ENCODE measurements at regions not wholly inside any gene's neighbourhood (a gene's known extent, or its start where the extent isn't known, plus 50 kb on each side); places are given as distances from the start of the nearest gene placed in this dataset.
"Not testable (repeated sequence)": the region's sequence is repeated elsewhere in the genome, so short reads cannot be mapped to it uniquely, and the experiment has no call there.

DNA sequence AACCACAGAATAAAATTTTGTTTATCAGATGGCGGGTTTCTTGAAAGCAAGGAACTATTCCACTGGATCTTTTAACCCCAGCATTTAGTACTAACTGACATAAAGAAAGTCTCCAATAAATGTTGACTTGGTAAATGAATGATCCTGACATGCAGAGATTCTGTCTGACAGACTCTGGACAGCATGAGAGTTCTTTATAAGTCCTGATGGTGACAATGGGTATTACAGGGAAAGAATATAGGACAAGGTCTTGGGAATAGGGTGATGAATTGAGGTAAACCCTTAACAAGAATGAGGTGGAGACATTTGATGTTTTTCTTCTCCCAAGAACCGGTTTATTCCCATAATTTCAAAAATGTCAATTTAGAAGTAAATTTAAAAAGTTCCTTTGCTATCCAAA, 453.9 kb downstream of the TUSC1 start:
- Histone ChIP-seq H3K27me3 (ENCODE audit: control insufficient read depth, insufficient read depth, low read length) (no peaks in the 10 kb centered on the region), H3K36me3 (ENCODE audit: control insufficient read depth, insufficient read depth, low read length) (no peaks in the 10 kb centered on the region), H3K4me1 (ENCODE audit: control insufficient read depth, insufficient read depth, low read length) (no peaks in the 10 kb centered on the region), H3K9me3 (ENCODE audit: control insufficient read depth, insufficient read depth, low read depth, low read length) (peaks cover 14% of the 10 kb centered on the region), H3K9ac (ENCODE audit: low read length) (no peak overlapping the region), H3K27ac (ENCODE audit: low read depth, low read length) (no peak overlapping the region), H3K4me3 (ENCODE audit: low read depth, low read length) (no peak overlapping the region)

DNA sequence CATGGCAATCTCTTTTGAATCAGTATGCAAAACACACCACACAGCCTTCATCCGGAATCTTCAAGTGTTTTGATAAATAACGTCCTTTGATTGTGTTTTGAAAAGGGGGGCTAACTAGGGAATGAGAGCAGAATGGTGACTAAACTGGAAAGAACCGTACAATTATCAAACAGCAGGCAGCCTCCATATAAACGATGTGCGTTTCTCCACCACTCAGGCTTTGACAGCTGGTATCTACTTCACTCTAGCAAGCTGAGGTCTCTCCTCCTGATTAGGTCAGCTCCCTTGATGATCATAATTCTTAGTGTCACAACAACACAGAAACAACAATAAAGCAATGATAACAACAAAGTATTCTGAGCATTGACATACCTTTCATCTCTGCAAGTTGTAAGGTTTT, 465.9 kb downstream of the TUSC1 start:
- H3K27me3 ChIP-seq (ENCODE audit: control insufficient read depth, insufficient read depth, low read length) = no peaks in the 10 kb centered on the region
- no peaks in the 10 kb centered on the region for H3K9me3 ChIP-seq (ENCODE audit: control insufficient read depth, insufficient read depth, low read depth, low read length)
- H3K36me3 ChIP-seq (ENCODE audit: control insufficient read depth, insufficient read depth, low read length) = no peaks in the 10 kb centered on the region
- no peak overlapping the region for H3K4me3 ChIP-seq (ENCODE audit: low read depth, low read length)
- H3K9ac ChIP-seq (ENCODE audit: low read length) = no peak overlapping the region
- H3K27ac ChIP-seq (ENCODE audit: low read depth, low read length) = no peak overlapping the region
- no peaks in the 10 kb centered on the region for H3K4me1 ChIP-seq (ENCODE audit: control insufficient read depth, insufficient read depth, low read length)

DNA sequence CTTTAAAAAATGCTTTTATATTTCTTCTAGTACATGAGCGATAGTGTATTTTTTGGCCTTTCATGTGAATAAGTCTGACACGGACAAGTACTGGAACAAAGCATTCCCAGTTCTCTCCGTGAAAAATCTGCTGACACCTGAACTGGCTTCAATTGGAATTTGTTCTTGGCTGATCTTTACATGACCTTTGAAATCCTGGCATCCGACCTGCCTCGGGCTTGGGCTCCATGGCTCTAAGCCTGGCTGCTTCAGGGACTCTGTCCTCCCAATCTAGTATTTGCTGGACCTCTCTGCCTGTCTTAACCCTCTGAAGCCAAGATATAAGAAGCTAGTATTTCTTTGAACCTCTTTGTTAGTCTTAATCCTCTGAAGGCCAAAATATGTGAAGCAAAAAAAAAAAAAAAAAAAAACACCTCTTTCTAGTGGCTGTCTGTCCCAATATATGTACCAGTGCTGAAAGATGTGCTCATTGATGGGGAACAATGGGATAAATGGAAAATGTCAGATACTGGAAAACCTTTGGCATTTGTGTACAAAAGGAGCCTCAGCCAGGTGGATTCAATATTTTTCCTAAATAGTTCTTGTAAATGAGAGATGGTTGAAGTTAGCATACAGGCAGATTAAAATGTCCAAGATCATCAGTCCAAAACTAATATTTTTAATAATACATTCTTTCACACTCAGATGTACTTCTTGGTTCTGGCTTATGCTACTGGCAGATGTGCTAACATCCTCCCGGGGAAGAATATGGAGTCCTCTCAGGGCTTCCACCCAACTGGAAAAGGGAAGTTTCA, 470.6 kb downstream of the TUSC1 start:
- no peak overlapping the region for H3K9ac ChIP-seq (ENCODE audit: low read length)

GRCh38 chr9:25206027-25206426, 472.2 kb downstream of the TUSC1 start:
- H3K36me3 ChIP-seq (ENCODE audit: control insufficient read depth, insufficient read depth, low read length) = no peaks in the 10 kb centered on the region
- H3K27ac ChIP-seq (ENCODE audit: low read depth, low read length) = no peak overlapping the region
- H3K9me3 ChIP-seq (ENCODE audit: control insufficient read depth, insufficient read depth, low read depth, low read length) = no peaks in the 10 kb centered on the region
- H3K4me1 ChIP-seq (ENCODE audit: control insufficient read depth, insufficient read depth, low read length) = peaks cover 15% of the 10 kb centered on the region; the same call in 1 of the 2 replicates
- no peaks in the 10 kb centered on the region for H3K27me3 ChIP-seq (ENCODE audit: control insufficient read depth, insufficient read depth, low read length)
- H3K4me3 ChIP-seq (ENCODE audit: low read depth, low read length) = no peak overlapping the region
- H3K9ac ChIP-seq (ENCODE audit: low read length) = no peak overlapping the region

More for the DNA sequence above, 470.6 kb downstream of the TUSC1 start:
- H3K27me3 ChIP-seq (ENCODE audit: control insufficient read depth, insufficient read depth, low read length) = no peaks in the 10 kb centered on the region
- peaks cover 15% of the 10 kb centered on the region; the same call in 1 of the 2 replicates for H3K4me1 ChIP-seq (ENCODE audit: control insufficient read depth, insufficient read depth, low read length)
- H3K9me3 ChIP-seq (ENCODE audit: control insufficient read depth, insufficient read depth, low read depth, low read length) = no peaks in the 10 kb centered on the region
- no peak overlapping the region for H3K4me3 ChIP-seq (ENCODE audit: low read depth, low read length)
- H3K27ac ChIP-seq (ENCODE audit: low read depth, low read length) = no peak overlapping the region
- H3K36me3 ChIP-seq (ENCODE audit: control insufficient read depth, insufficient read depth, low read length) = no peaks in the 10 kb centered on the region

DNA sequence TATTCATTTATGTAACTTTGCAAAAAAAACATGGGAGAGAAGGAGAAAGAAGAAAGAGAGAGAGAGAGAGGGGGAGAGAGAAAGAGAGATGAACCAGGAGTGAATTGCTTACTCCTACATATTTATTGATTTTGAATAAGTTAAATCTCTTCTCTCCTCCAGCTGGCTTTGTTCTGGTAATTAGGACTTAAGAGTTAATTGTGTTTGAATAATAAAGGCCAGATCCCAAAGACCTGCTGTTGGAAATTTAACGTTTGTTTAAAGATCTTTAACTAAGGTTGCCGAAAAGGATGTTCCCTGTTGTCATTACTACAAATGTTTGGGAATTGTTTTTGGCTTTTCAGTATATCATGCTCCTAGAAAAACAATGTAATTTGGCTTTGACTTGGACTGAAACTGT, 473.0 kb downstream of the TUSC1 start:
- H3K36me3 ChIP-seq (ENCODE audit: control insufficient read depth, insufficient read depth, low read length) = no peaks in the 10 kb centered on the region
- H3K4me1 ChIP-seq (ENCODE audit: control insufficient read depth, insufficient read depth, low read length) = peaks cover 15% of the 10 kb centered on the region; the same call in 1 of the 2 replicates
- H3K9ac ChIP-seq (ENCODE audit: low read length) = no peak overlapping the region
- H3K4me3 ChIP-seq (ENCODE audit: low read depth, low read length) = peak overlapping the region; percentile 15; the same call in 1 of the 2 replicates
- H3K27ac ChIP-seq (ENCODE audit: low read depth, low read length) = peak overlapping the region; percentile 76; the same call in 1 of the 2 replicates
- no peaks in the 10 kb centered on the region for H3K27me3 ChIP-seq (ENCODE audit: control insufficient read depth, insufficient read depth, low read length)
- no peaks in the 10 kb centered on the region for H3K9me3 ChIP-seq (ENCODE audit: control insufficient read depth, insufficient read depth, low read depth, low read length)

DNA sequence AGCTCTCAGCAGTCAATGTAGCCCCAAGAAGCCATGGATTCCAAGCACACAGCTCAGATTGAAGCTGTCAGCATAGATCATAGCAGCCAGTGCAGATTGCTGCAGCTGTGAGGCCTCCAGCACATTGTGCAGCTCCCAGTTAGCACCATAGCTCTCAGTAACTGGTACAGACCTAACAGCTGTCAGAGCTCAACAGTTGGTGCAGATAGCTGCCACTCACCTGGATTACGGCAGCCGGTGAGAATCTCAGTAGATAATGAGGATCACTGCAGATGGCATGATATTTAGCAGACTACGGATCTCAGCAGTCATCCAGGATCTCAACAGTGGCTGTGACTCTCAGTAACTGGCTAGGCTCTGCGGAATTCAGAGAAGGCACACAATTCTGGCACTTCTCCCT, 500.4 kb downstream of the TUSC1 start:
- Histone ChIP-seq H3K27me3 (ENCODE audit: control insufficient read depth, insufficient read depth, low read length) (no peaks in the 10 kb centered on the region), H3K36me3 (ENCODE audit: control insufficient read depth, insufficient read depth, low read length) (no peaks in the 10 kb centered on the region), H3K9me3 (ENCODE audit: control insufficient read depth, insufficient read depth, low read depth, low read length) (peaks cover 3% of the 10 kb centered on the region), H3K4me3 (ENCODE audit: low read depth, low read length) (no peak overlapping the region), H3K4me1 (ENCODE audit: control insufficient read depth, insufficient read depth, low read length) (peaks cover 12% of the 10 kb centered on the region; the same call in 1 of the 2 replicates), H3K9ac (ENCODE audit: low read length) (no peak overlapping the region), H3K27ac (ENCODE audit: low read depth, low read length) (no peak overlapping the region)

GRCh38 chr9:25129537-25129936, 548.7 kb downstream of the TUSC1 start:
- Histone ChIP-seq H3K27ac (ENCODE audit: low read depth, low read length) (no peak overlapping the region), H3K4me3 (ENCODE audit: low read depth, low read length) (no peak overlapping the region), H3K4me1 (ENCODE audit: control insufficient read depth, insufficient read depth, low read length) (no peaks in the 10 kb centered on the region), H3K9me3 (ENCODE audit: control insufficient read depth, insufficient read depth, low read depth, low read length) (no peaks in the 10 kb centered on the region), H3K27me3 (ENCODE audit: control insufficient read depth, insufficient read depth, low read length) (no peaks in the 10 kb centered on the region), H3K9ac (ENCODE audit: low read length) (no peak overlapping the region), H3K36me3 (ENCODE audit: control insufficient read depth, insufficient read depth, low read length) (no peaks in the 10 kb centered on the region)

DNA sequence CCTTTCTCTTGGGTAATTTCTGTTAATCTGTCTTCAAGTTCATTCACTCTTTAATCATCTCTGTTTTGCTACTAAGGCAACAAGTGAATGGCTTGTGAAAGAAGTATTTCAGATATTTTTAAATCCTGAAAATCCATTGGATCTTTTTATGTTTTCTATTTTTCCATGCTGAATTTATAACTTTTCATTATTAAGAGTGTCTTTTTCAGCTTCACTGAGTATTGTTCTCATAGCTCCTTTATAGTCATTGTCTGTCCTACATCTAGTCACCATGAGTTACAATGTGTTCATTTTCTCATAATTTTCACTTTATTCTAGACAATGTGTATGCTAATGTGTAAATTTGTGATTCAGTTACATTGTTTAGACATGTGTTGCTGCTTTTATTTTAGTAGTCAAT, 556.4 kb downstream of the TUSC1 start:
- Histone ChIP-seq H3K9ac (ENCODE audit: low read length) (no peak overlapping the region), H3K9me3 (ENCODE audit: control insufficient read depth, insufficient read depth, low read depth, low read length) (no peaks in the 10 kb centered on the region), H3K27ac (ENCODE audit: low read depth, low read length) (no peak overlapping the region), H3K27me3 (ENCODE audit: control insufficient read depth, insufficient read depth, low read length) (no peaks in the 10 kb centered on the region), H3K4me3 (ENCODE audit: low read depth, low read length) (no peak overlapping the region), H3K36me3 (ENCODE audit: control insufficient read depth, insufficient read depth, low read length) (no peaks in the 10 kb centered on the region), H3K4me1 (ENCODE audit: control insufficient read depth, insufficient read depth, low read length) (no peaks in the 10 kb centered on the region)

DNA sequence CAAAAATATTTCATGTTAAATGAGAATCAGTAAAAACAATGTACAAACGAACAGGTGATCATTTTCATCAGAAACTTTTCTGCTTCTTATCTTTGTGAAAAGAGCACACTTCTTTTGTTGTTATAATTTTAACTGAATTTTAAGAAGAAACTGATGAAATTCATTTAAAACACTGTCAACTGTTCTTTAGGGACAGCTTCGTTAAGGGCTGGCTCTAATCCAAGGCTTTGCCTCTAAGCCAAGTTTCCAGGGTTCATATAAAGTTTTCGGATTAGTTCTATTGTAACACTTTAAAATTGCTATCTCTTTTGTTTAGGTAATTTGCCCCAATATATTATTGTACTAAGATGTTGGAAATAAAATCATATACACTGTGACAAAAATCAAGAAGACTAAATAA, 559.2 kb downstream of the TUSC1 start:
- H3K36me3 ChIP-seq (ENCODE audit: control insufficient read depth, insufficient read depth, low read length) = no peaks in the 10 kb centered on the region
- H3K27ac ChIP-seq (ENCODE audit: low read depth, low read length) = no peak overlapping the region
- H3K9ac ChIP-seq (ENCODE audit: low read length) = no peak overlapping the region
- no peaks in the 10 kb centered on the region; the same call in 1 of the 2 replicates for H3K9me3 ChIP-seq (ENCODE audit: control insufficient read depth, insufficient read depth, low read depth, low read length)
- no peaks in the 10 kb centered on the region for H3K4me1 ChIP-seq (ENCODE audit: control insufficient read depth, insufficient read depth, low read length)
- no peaks in the 10 kb centered on the region for H3K27me3 ChIP-seq (ENCODE audit: control insufficient read depth, insufficient read depth, low read length)
- no peak overlapping the region for H3K4me3 ChIP-seq (ENCODE audit: low read depth, low read length)

- Histone ChIP-seq H3K27ac (ENCODE audit: low read depth, low read length) (no peak overlapping the region), H3K27me3 (ENCODE audit: control insufficient read depth, insufficient read depth, low read length) (no peaks in the 10 kb centered on the region), H3K4me1 (ENCODE audit: control insufficient read depth, insufficient read depth, low read length) (no peaks in the 10 kb centered on the region), H3K9me3 (ENCODE audit: control insufficient read depth, insufficient read depth, low read depth, low read length) (no peaks in the 10 kb centered on the region; the same call in 1 of the 2 replicates), H3K9ac (ENCODE audit: low read length) (no peak overlapping the region), H3K36me3 (ENCODE audit: control insufficient read depth, insufficient read depth, low read length) (no peaks in the 10 kb centered on the region), H3K4me3 (ENCODE audit: low read depth, low read length) (no peak overlapping the region)
These were observed 560.5 kb downstream of the TUSC1 start for GRCh38 chr9:25117791-25118190.

DNA sequence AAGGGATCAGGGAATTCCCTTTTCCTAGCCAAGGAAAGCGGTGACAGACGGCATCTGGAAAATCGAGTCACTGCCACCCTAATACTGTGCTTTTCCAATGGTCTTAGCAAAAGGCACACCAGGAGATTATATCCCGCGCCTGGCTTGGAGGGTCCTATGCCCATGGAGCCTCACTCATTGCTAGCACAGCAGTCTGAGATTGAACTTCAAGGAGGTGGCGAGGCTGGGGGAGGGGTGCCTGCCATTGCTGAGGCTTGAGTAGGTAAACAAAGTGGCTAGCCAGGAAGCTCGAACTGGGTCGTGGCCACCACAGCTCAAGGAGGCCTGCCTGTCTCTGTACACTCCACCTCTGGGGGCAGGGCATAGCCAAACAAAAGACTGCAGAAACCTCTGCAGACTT, 556.5 kb upstream of the IZUMO3 start:
- not testable (repeated sequence) for H3K36me3 ChIP-seq (ENCODE audit: control insufficient read depth, insufficient read depth, low read length); H3K4me1 ChIP-seq (ENCODE audit: control insufficient read depth, insufficient read depth, low read length); H3K27me3 ChIP-seq (ENCODE audit: control insufficient read depth, insufficient read depth, low read length); H3K4me3 ChIP-seq (ENCODE audit: low read depth, low read length); H3K27ac ChIP-seq (ENCODE audit: low read depth, low read length); H3K9ac ChIP-seq (ENCODE audit: low read length)
- H3K9me3 ChIP-seq (ENCODE audit: control insufficient read depth, insufficient read depth, low read depth, low read length) = peaks cover 12% of the 10 kb centered on the region
